GM03348 (cell line): ENCODE measurements at regions not wholly inside any gene's neighbourhood (a gene's known extent, or its start where the extent isn't known, plus 50 kb on each side); places are given as distances from the start of the nearest gene placed in this dataset.

Source experiments
- DNase-seq: peaks from one replicate; pipeline ENCODE4 v3.0.0; 2012; ENCODE audit warnings: low spot score

DNA sequence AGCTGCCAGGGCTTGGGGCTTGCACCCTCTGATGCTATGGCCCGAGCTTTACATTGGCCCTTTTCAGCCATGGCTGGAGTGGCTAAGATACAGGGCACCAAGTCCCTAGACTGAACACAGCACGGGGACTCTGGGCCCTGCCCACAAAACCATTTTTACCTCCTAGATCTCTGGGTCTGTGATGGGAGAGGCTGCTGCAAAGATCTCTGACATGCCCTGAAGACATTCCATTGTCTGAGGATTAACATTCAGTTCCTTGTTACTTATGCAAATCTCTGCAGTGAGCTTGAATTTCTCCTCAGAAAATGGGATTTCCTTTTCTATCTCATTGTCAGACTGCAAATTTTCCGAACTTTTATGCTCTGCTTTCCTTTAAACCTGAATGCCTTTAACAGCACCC is 337.0 kb upstream of the SMC2 start:
- no peak for DNase-seq

- DNase-seq = no peak
These were observed 332.6 kb upstream of the SMC2 start for GRCh38 chr9:103761466-103761865.

- peak; percentile 2 for DNase-seq
These were observed 304.4 kb upstream of the SMC2 start for GRCh38 chr9:103789686-103790085.

DNA sequence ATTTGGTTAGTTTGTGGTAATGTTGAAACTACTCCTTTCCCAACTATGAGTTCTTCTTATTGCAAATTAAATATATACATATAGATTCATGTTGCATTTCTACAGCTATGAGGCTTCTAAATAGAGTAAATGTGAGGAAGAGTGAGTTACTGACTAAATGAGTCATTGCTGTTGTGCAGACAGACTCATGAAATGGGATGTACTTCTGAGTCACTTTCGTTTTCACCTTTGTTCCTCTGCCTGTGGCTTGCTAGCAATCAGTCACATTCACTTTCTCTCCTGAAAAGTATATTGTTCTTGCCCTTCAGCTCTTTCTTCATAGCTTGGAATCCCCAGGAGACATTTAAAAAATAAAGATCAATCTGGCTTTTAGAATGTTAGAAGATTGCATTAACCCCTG is 295.5 kb upstream of the SMC2 start:
- peak; percentile 3 for DNase-seq

GRCh38 chr9:103799959-103800358 is 294.1 kb upstream of the SMC2 start:
- no peak for DNase-seq

- DNase-seq = peak; percentile 1
These were observed 292.0 kb upstream of the SMC2 start for GRCh38 chr9:103802068-103802467.

- DNase-seq = no peak
These were observed 290.9 kb upstream of the SMC2 start for GRCh38 chr9:103803245-103803644.

- peak; percentile 1 for DNase-seq
These were observed 289.9 kb upstream of the SMC2 start for GRCh38 chr9:103804077-103804735.

GRCh38 chr9:103809745-103810144 is 284.4 kb upstream of the SMC2 start:
- DNase-seq = no peak

- DNase-seq = no peak
These were observed 282.6 kb upstream of the SMC2 start for GRCh38 chr9:103811462-103811861.

DNA sequence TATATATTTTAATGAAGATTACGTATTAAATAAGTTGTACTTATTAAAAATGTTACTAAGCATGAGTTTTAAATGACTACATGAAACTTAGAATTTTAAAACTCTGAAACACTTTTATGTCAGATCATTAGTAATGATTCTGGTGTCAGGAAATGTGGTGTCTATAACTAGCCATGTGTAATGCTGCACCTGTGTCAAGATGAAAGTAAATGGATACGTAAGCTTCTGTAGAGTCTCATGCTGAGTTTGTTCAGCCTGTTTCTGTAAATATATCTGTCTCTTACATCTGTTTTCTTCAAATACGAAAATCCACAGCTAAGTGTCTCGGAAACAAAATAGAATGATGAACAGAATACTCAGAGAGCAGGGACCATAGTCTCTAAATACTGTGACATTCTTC is 278.0 kb upstream of the SMC2 start:
- DNase-seq = no peak

GRCh38 chr9:103819936-103820335 is 274.2 kb upstream of the SMC2 start:
- no peak for DNase-seq

DNA sequence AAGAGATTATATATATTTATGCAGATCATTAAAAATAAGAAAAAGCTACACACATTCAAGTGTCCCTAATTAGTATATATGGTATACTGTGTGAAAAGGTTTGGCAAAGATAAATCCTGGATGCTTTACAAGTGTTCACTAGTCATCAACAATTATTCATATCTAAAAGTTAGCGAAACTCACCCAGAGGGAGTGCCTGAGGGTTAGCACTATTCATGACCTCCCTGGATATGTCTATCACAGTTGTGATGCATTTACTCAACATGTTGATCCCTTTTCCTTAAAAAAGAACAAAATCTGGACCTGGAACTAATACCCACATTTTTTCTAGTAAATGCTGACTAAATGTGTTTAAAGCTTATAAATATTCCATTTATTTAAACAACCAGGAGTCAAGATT is 273.0 kb upstream of the SMC2 start:
- DNase-seq = no peak

- no peak for DNase-seq
These were observed 256.2 kb upstream of the SMC2 start for GRCh38 chr9:103837940-103838339.

GRCh38 chr9:103839197-103839596 is 254.9 kb upstream of the SMC2 start:
- DNase-seq = no peak

DNA sequence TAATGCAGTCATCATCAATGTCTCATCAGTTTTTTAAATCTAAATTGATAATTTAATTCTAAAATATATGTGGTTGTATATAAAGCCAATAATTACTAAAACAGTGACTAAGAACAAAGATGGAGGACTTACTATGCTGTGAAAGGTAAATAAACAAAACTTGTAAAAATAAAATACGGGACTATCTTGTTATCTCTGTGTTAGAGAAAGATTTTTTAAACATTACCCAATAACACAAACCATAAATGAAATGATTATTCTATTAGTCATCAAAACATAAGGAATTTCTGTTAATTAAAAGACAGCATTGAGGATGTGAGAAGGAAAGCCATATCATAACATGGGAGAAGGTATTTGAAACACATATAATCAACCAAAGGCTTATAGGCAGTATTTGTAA is 226.2 kb upstream of the SMC2 start:
- no peak for DNase-seq

DNA sequence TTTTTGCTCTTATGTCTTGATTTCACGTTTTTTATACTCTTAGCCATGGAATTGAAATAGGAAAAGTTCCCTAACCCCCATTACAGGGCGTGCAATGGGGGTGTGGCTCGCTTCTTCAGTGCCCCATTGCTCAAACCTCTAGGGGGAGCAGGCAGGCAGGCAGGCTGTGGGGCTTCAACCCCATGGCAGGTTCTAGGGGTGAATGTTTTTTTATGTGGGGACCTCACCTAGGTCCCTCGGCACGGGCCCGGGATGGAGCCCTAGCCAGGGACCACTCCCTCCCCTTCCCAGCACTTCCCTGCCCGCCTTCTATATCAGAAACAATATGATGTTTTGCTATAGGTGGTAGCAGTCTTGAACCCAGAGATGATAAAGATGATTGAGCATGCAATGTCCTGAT is 221.3 kb upstream of the SMC2 start:
- no peak for DNase-seq

DNA sequence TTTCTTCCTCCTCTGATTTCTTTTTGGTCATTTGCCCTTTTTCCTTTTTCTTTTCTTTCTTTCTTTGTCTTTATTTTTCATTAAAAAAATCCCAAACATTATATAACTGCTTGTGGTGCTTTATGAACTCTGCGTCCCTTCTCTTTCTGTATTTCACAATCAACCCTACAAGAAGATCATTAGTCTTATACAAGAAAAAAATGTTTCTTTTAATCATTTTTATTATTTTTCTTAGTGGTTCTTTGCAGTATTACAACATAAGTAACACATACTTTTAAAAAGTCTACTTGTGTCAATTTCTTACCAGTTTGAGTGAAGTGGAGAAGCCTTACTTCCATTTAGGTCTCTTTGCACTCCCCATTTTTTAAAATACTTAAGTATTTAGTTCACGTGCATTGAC is 212.7 kb upstream of the SMC2 start:
- no peak for DNase-seq

DNA sequence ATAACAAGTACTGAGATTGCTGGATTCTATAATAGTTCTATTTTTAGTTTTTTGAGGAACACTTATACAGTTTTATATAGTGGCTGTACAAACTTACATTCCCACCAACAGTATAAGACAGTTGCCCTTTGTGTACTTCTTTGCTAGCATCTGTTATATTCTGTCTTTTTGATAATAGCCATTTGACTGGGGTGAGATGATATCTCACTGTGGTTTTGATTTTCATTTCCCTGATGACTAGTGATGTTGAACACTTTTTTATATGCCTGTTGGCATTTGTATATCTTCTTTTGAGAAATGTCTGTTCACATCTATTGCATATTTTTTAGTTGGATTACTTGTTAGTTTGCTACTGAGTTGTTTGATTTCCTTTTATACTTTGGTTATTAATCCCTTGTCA is 204.1 kb upstream of the SMC2 start:
- DNase-seq = no peak

GRCh38 chr9:103894184-103894583 is 199.9 kb upstream of the SMC2 start:
- no peak for DNase-seq

- no peak for DNase-seq
These were observed 195.6 kb upstream of the SMC2 start for GRCh38 chr9:103898550-103898949.

- DNase-seq = no peak
These were observed 194.2 kb upstream of the SMC2 start for GRCh38 chr9:103899866-103900265.

GRCh38 chr9:103900466-103900865 is 193.6 kb upstream of the SMC2 start:
- DNase-seq = no peak

- DNase-seq = no peak
These were observed 191.8 kb upstream of the SMC2 start for GRCh38 chr9:103902263-103902662.

- DNase-seq = no peak
These were observed 189.9 kb upstream of the SMC2 start for GRCh38 chr9:103904242-103904641.
